ENCODE measurements at regions not wholly inside any gene's neighbourhood (a gene's known extent, or its start where the extent isn't known, plus 50 kb on each side); places are given as distances from the start of the nearest gene placed in this dataset.

- no peak for DNase-seq (ENCODE audit: low read depth in 1 of 2, low spot score in 1 of 2)
Measured at GRCh38 chr10:10307036-10307435, 710.6 kb upstream of the CELF2 start.

- no peak for DNase-seq (ENCODE audit: low read depth in 1 of 2, low spot score in 1 of 2)
Measured at GRCh38 chr10:10307551-10307950, 710.1 kb upstream of the CELF2 start.

GRCh38 chr10:10310498-10310897 is 707.2 kb upstream of the CELF2 start:
- no peak for DNase-seq (ENCODE audit: low read depth in 1 of 2, low spot score in 1 of 2)

GRCh38 chr10:10311966-10312365 is 705.7 kb upstream of the CELF2 start:
- no peak for DNase-seq (ENCODE audit: low read depth in 1 of 2, low spot score in 1 of 2)

- DNase-seq (ENCODE audit: low read depth in 1 of 2, low spot score in 1 of 2) = no peak
Measured at GRCh38 chr10:10313149-10313835, 704.4 kb upstream of the CELF2 start.

- DNase-seq (ENCODE audit: low read depth in 1 of 2, low spot score in 1 of 2) = no peak
Measured at GRCh38 chr10:10314626-10315025, 703.0 kb upstream of the CELF2 start.

GRCh38 chr10:10315989-10316388 is 701.7 kb upstream of the CELF2 start:
- no peak for DNase-seq (ENCODE audit: low read depth in 1 of 2, low spot score in 1 of 2)

- DNase-seq (ENCODE audit: low read depth in 1 of 2, low spot score in 1 of 2) = no peak
Measured at GRCh38 chr10:10317151-10317550, 700.5 kb upstream of the CELF2 start.

GRCh38 chr10:10318856-10319255 is 698.8 kb upstream of the CELF2 start:
- DNase-seq (ENCODE audit: low read depth in 1 of 2, low spot score in 1 of 2) = no peak

GRCh38 chr10:10320956-10321355 is 696.7 kb upstream of the CELF2 start:
- no peak for DNase-seq (ENCODE audit: low read depth in 1 of 2, low spot score in 1 of 2)

GRCh38 chr10:10326116-10326515 is 691.6 kb upstream of the CELF2 start:
- no peak for DNase-seq (ENCODE audit: low read depth in 1 of 2, low spot score in 1 of 2)

GRCh38 chr10:10327934-10328333 is 689.7 kb upstream of the CELF2 start:
- no peak for DNase-seq (ENCODE audit: low read depth in 1 of 2, low spot score in 1 of 2)

- no peak for DNase-seq (ENCODE audit: low read depth in 1 of 2, low spot score in 1 of 2)
Measured at GRCh38 chr10:10330418-10330817, 687.3 kb upstream of the CELF2 start.

- DNase-seq (ENCODE audit: low read depth in 1 of 2, low spot score in 1 of 2) = no peak
Measured at GRCh38 chr10:10332786-10333185, 684.9 kb upstream of the CELF2 start.

- DNase-seq (ENCODE audit: low read depth in 1 of 2, low spot score in 1 of 2) = no peak
Measured at GRCh38 chr10:10333622-10334021, 684.0 kb upstream of the CELF2 start.

GRCh38 chr10:10338339-10338738 is 679.3 kb upstream of the CELF2 start:
- no peak for DNase-seq (ENCODE audit: low read depth in 1 of 2, low spot score in 1 of 2)

GRCh38 chr10:10346390-10347150 is 671.1 kb upstream of the CELF2 start:
- DNase-seq (ENCODE audit: low read depth in 1 of 2, low spot score in 1 of 2) = no peak

- no peak for DNase-seq (ENCODE audit: low read depth in 1 of 2, low spot score in 1 of 2)
Measured at GRCh38 chr10:10350050-10350449, 667.6 kb upstream of the CELF2 start.

GRCh38 chr10:10351451-10351850 is 666.2 kb upstream of the CELF2 start:
- DNase-seq (ENCODE audit: low read depth in 1 of 2, low spot score in 1 of 2) = no peak

- DNase-seq (ENCODE audit: low read depth in 1 of 2, low spot score in 1 of 2) = no peak
Measured at GRCh38 chr10:10353326-10353868, 664.3 kb upstream of the CELF2 start.

GRCh38 chr10:10359263-10359662 is 658.4 kb upstream of the CELF2 start:
- DNase-seq (ENCODE audit: low read depth in 1 of 2, low spot score in 1 of 2) = no peak

- DNase-seq (ENCODE audit: low read depth in 1 of 2, low spot score in 1 of 2) = no peak
Measured at GRCh38 chr10:10361301-10361885, 656.3 kb upstream of the CELF2 start.
